Testis (tissue), 2 donors: ENCODE measurements at regions not wholly inside any gene's neighbourhood (a gene's known extent, or its start where the extent isn't known, plus 50 kb on each side); places are given as distances from the start of the nearest gene placed in this dataset.

Experiments used
- DNase-seq: peaks from one replicate; pipeline ENCODE4 v3.0.0-alpha.2; 2019
- H3K27ac ChIP-seq, 2 donors: fragments of 200-600 bp; sonication (generic); one replicate each; pipeline ENCODE4 v1.5.1; 2019
- H3K27me3 ChIP-seq: fragments of 200-600 bp; sonication (generic); one replicate; pipeline ENCODE4 v1.5.1; 2019
- H3K36me3 ChIP-seq: fragments of 200-600 bp; sonication (generic); one replicate; pipeline ENCODE4 v1.5.1; 2017; ENCODE audit warnings: low read depth; ENCODE audit errors: missing control alignments
- H3K4me1 ChIP-seq: fragments of 200-600 bp; sonication (generic); one replicate; pipeline ENCODE4 v1.5.1; 2019
- H3K4me3 ChIP-seq, 2 donors: fragments of 200-600 bp; sonication (generic); one replicate each; pipeline ENCODE4 v1.5.1; 2017 to 2019
- H3K9me3 ChIP-seq: fragments of 200-600 bp; sonication (generic); one replicate; pipeline ENCODE4 v1.5.1; 2017
- CTCF ChIP-seq, 3 experiments: fragments of 450-650 bp in 2 of 3; fragments of 200-600 bp in 1 of 3; sonication (generic) in 1 of 3; IDR thresholded peaks; one replicate each; pipeline ENCODE4 v1.5.1; 2016 to 2019; ENCODE audit warnings: antibody characterized with exemption in 3 of 3, mild to moderate bottlenecking in 2 of 3, moderate library complexity in 1 of 3
- POLR2A ChIP-seq: fragments of 450-650 bp; IDR thresholded peaks from one replicate; pipeline ENCODE4 v1.6.1; 2017; ENCODE audit warnings: antibody characterized with exemption, mild to moderate bottlenecking, moderate library complexity
- WGBS, 2 donors: methylation state at CpG; one replicate each; pipeline ENCODE4 v1.1.5; 2018; 5-methylcytosine and 5-hydroxymethylcytosine counted together
- intact Hi-C: fragments of 100-400 bp; cut with DNase I; formaldehyde crosslinking; loops from one replicate; pipeline ENCODE4 v1.15.1; 2023; ENCODE audit warnings: low total_unique reads

- no peak for DNase-seq
- Histone ChIP-seq H3K9me3 (no peaks in the 10 kb centered on the region), H3K4me1 (no peaks in the 10 kb centered on the region), H3K27me3 (no peaks in the 10 kb centered on the region), H3K27ac (no peak overlapping the region), H3K4me3 (no peak overlapping the region), H3K36me3 (no peaks in the 10 kb centered on the region)
- no peak for TF ChIP-seq CTCF (IDR thresholded peaks at IDR 0.05)
- 65 to 68% methylated on average over 3 of the region's 3 CpGs for WGBS, 2 donors
- intact Hi-C loops: no loop called here
Measured at GRCh38 chr7:68542831-68543230, 1055.4 kb upstream of the AUTS2 start.

- Histone ChIP-seq H3K9me3 (no peaks in the 10 kb centered on the region), H3K36me3 (no peaks in the 10 kb centered on the region), H3K4me3 (no peak overlapping the region), H3K27ac (no peak overlapping the region), H3K27me3 (no peaks in the 10 kb centered on the region), H3K4me1 (no peaks in the 10 kb centered on the region)
- DNase-seq: no peak
- intact Hi-C loops: no loop called here
- TF ChIP-seq CTCF (IDR thresholded peaks at IDR 0.05): no peak
- TF ChIP-seq POLR2A: no peak
- WGBS, 2 donors: 82 to 83% methylated on average over 4 of the region's 4 CpGs
Measured at GRCh38 chr7:68544851-68545250, 1053.4 kb upstream of the AUTS2 start.

- Histone ChIP-seq H3K4me1 (no peaks in the 10 kb centered on the region), H3K9me3 (no peaks in the 10 kb centered on the region), H3K36me3 (no peaks in the 10 kb centered on the region), H3K27me3 (no peaks in the 10 kb centered on the region), H3K4me3 (no peak overlapping the region), H3K27ac (no peak overlapping the region)
- WGBS, 2 donors: 77 to 82% methylated on average over 6 of the region's 6 CpGs
- intact Hi-C loops: no loop called here
- TF ChIP-seq POLR2A: no peak
- no peak for TF ChIP-seq CTCF (IDR thresholded peaks at IDR 0.05)
- DNase-seq: no peak
Measured at GRCh38 chr7:68547181-68547580, 1051.1 kb upstream of the AUTS2 start.

- Histone ChIP-seq H3K27ac (no peak overlapping the region), H3K27me3 (no peaks in the 10 kb centered on the region), H3K9me3 (no peaks in the 10 kb centered on the region), H3K36me3 (no peaks in the 10 kb centered on the region), H3K4me1 (no peaks in the 10 kb centered on the region), H3K4me3 (no peak overlapping the region)
- 87 to 90% methylated on average over 10 of the region's 10 CpGs for WGBS, 2 donors
- no peak for TF ChIP-seq CTCF (IDR thresholded peaks at IDR 0.05)
- no peak for TF ChIP-seq POLR2A
- no peak for DNase-seq
- intact Hi-C loops: no loop called here
Measured at GRCh38 chr7:68547799-68548198, 1050.5 kb upstream of the AUTS2 start.

- no peak overlapping the region for H3K4me3 ChIP-seq
- DNase-seq: no peak
- intact Hi-C loops: no loop called here
- H3K36me3 ChIP-seq: no peaks in the 10 kb centered on the region
- H3K4me1 ChIP-seq: no peaks in the 10 kb centered on the region
- no peak for TF ChIP-seq CTCF (IDR thresholded peaks at IDR 0.05)
- no peak for TF ChIP-seq POLR2A
- H3K27ac ChIP-seq: no peak overlapping the region
- no peaks in the 10 kb centered on the region for H3K27me3 ChIP-seq
- no peaks in the 10 kb centered on the region for H3K9me3 ChIP-seq
- 97 to 98% methylated on average over 2 of the region's 2 CpGs for WGBS, 2 donors
Measured at GRCh38 chr7:68550027-68550426, 1048.2 kb upstream of the AUTS2 start.
